NCI-H345 treated with DMSO at 0.1 percent for 48 hours (cell line): ENCODE measurements at regions not wholly inside any gene's neighbourhood (a gene's known extent, or its start where the extent isn't known, plus 50 kb on each side); places are given as distances from the start of the nearest gene placed in this dataset.

Source experiments
- DNase-seq: peaks from one replicate; lab custom pipeline; 2025; ENCODE audit not compliant: unreplicated experiment; lab: John Stamatoyannopoulos, UW

DNA sequence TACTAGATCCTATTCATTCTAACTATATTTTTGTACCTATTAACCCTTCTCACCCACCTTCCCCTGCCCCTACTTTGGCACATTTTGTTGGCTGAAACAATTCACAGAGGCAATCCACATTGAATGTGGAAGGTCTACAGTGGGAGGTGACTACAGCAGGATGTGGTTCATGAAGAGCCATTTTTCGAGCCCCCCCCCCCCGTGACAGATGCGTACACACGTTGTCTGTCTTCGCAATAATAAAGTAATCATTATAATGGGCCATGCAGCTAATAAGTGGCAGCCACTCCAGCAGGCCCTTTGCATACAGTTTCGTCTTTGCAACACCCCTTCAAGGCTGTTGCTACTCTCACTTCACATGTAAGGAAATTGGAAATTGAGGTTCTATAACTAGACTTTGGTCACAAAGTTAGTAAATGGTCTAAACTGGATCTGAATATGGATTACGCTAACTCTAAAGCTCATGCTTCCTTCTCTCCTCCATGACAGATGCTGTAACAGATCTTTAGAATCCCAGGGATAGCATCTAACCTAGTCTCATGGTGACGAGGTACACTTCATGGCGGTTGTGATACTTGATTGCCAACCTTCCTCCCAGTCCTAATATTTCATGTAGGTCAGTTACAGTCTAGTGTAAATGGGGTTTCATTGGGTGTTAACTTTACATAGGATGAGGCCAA is 176.8 kb downstream of the MYCN start:
- DNase-seq: no peak

DNA sequence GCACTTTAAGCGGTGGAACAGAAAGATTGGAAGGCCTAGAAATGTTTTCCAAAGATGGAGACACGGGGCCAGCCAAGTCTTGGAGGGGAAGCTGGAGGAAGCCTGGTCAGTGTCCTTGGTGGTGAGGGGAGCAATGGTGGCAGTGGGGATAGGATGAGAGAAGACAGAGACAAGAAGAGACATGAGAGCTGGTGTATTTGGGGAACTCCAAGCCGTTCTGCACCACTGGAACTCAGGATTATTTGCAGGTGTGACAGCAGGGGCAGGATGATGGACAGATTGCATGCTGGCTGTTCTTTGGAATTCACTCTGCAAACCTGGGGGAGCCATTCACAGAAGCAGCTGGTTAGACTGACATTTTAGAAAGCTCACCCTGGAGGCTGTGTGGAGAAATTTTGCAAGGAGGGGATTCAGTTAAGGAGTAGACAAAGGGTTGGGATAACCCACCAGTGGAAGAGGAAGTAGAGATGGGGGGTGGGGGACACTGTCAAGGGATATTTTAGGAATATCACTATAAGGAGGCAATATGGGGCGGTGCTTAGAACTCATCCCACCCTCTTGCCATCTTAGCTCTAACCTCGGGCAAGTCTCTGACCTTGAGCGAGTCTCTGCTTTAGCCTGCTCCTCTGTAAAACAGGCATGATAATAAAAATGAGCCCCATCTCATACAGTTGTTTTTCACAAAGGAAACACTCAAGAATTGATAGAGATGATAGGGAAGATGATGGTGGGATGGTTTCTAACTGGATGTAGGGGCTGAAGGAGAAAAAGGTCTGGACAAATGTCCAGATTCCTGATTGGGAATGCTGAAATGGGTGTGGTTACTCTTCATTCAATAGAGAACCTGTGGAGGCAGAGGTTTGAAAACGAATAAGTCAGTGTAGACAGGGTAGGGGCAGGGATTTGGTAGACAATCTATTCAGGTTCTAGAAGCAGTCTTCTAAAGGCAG is 175.8 kb downstream of the MYCN start:
- no peak for DNase-seq

DNA sequence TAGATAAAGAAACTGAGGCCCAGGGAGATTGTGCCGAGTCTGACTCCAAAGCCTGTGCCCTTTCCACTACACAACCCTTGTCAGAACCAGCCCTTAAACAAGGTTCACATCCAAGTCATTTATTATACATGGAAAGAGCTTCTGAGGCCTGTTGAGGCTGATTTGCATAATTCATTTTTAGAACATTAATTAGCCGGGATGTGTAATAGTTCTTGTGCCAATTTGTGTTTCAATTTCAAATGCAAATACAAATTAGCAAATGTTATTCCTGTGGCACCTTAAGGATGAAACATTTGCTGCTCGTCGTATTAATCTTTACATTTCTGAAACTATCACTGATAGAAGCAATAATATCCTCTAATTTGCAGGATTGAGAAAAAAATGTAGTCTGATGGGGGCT is 174.9 kb downstream of the MYCN start:
- no peak for DNase-seq

DNA sequence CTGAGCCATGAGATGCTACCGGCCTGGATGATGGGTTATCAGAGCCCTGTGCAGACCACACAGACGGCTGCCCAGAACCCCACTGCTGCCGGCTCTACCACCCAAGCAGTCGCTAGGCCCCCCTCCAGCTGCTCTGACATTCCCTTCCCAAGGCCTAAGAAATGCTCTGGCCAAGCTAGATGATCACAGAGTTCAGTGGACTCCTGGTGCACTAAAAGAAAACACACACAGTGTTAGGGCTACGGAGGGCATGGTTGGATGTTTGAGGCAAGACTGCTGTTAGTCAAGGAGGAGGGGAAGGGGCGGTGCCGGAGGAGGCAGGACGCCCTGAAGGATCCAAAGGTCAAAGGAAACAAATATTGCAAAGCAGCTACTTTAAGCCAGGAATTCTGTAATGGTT is 174.5 kb downstream of the MYCN start:
- no peak for DNase-seq

DNA sequence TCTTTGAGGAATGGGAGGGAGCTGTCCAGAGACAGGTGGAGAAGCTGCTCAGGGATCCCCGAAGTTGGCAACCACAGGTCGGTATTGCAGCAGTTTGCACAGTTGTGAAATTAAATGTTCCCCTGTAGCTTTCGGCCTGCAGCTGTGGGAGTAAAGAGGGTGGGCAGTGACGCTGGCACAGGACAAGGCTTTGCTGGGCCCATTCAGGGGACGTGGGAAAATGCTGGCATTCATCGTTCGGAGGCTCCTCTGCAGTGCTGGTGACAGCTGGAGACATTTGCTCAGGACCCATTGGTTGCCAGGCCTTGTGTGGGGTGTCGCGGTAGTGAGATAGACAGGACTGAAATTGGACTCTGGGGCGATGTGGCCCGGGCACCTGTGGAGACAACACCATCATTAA is 173.7 kb downstream of the MYCN start:
- no peak for DNase-seq

DNA sequence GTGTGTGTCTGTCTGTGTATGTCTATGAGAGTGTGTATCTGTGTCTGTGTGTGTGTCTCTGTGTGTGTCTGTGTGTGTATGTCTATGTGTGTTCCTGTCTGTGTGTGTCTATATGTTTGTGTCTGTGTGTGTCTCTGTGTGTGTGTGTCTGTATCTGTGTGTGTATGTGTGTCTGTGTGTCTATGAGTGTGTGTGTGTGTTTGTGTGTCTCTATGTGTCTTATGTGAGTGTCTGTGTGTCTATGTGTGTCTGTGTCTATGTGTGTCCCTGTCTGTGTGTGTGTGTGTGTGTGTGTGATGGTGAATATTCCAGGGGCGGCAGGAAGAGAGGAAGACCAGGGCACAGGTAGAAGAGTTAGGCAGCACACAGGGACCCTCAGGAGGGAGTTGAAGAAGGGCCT is 173.2 kb downstream of the MYCN start:
- DNase-seq: no peak

DNA sequence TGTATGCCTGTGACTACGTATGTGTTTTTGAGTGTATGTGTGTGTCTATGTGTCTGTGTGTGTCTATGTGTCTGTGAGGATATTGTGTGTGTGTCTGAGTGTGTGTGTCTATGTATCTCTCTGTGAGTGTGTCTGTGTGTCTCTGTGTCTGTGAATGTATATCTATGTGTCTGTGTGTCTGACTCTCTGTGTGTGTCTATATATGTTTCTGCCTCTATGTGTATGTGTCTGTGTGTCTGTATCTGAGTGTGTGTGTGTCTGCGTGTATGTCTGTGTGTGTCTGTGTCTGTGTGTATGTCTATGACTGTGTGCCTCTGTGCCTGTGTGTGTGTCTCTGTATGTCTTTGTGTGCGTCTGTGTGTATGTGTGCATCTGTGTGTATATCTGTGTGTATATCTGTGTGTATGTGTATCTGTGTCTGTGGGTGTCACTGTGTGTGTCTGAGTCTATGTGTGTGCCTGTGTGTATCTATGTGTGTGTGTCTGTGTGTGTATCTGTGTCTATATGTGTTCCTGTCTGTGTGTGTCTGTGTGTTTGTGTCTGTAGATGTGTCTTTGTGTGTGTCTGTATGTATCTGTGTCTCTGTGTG is 172.7 kb downstream of the MYCN start:
- DNase-seq: no peak

DNA sequence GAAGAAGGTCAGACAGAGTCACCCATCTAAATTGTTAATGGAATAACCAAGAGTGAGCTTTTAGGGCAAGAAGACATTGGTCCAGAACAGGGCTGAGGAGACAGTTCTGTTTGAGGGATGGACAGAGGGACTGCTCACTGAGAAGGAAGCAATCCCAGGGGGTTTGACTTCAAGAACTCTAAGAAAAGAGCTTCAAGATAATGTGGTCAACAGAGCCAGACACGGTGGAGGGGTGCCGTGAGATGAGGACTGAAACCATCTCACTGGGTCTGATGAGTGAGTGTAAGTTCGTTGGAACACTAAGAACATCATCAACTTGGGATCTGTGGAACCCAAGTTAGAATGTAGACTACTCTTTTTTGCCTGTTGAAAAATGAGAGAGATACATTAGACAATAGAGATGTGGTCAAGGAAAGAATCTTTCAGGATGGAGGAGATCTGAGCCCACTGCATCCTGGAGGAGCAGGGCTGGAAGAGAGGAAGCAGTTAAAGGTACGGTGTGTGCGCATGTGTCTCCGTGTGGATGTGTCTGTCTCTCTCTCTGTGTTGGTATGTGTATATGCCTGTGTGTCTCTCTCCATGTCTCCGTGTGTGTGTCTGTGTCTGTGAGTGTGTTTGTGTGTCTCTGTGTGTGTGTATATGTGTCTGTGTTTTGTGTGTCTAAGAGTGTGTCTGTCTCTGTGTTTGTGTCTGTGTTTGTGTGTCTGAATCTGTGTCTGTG is 172.1 kb downstream of the MYCN start:
- DNase-seq: no peak

DNA sequence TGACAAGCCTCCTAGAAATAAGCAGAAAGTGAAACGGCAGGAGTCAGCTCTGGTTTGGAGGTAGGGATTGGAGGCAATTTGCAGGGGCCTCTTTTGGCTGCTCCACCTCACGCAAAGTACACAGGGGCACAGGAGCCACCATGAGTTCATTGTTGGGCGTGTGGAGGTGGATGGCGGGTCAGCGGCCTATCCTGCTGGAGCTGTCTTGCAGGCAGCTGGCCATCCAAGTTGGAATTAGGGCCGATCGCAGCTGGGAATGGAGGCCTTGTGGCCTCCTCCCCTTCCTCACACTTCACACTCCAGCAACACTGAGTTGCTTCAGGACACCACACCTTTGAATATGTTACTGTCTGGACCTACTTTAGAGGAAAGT is 171.5 kb downstream of the MYCN start:
- DNase-seq: no peak

DNA sequence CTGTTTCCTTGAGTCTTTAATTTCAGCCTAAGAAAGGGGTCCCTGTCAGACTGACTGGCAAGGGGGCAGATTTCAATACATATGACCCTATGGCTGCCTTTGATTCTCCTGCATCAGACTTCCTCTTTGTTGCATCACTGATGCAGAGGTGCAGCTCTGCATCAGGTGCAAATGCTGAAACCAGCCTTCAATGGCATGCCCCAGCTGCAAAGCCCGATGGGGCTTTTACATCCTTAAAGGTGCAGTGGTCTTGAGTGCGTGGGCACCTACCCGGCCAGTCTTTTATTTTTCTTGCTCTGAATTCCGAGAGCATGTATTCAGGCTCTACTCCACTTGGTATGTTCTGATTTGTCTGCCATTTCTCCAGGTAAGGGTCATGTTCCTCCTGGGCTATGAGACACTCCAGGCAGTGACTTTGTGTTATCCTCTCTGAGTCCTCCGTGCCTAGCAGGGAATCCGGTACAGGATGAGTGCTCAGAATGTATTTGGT is 169.5 kb downstream of the MYCN start:
- DNase-seq: no peak

DNA sequence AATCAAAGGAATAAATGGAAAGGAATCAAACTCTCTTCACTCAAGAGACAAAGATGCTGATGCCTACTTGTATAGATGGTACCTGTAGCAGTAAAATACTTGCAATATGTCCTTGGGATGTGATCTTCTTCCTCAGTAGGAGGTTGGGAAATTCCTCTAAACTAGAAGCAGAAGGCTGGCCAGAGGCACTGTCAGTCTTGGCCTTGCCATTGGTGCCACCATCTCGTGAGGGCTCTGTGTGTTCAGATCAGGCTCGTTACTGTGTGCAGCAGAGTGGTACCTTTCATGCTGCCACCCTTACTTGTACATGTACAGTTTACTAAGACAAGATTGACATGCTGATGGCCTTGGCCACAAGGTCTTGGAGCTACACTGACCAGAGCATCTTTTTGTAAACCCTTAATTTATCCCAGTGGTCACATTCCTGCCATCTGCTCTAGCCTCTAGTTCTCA is 169.0 kb downstream of the MYCN start:
- DNase-seq: no peak

DNA sequence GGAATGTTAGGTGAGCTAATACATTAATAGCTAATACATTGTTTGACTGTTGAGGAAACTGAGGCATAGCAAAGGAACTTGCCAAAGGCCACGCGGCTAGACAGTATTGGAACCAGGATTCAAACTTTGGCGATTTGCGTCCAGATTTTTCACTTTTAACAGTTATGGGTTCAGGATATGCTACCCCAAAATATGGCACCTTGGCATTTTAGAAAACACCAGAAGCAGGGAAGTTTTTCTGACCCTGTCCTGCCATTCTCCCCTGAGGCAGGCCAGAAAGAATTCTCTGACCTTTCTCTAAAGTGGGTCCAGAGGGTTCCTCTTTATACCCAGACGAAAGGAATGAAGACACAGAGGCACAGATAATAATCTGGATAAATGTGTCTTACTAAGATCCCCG is 166.9 kb downstream of the MYCN start:
- no peak for DNase-seq

DNA sequence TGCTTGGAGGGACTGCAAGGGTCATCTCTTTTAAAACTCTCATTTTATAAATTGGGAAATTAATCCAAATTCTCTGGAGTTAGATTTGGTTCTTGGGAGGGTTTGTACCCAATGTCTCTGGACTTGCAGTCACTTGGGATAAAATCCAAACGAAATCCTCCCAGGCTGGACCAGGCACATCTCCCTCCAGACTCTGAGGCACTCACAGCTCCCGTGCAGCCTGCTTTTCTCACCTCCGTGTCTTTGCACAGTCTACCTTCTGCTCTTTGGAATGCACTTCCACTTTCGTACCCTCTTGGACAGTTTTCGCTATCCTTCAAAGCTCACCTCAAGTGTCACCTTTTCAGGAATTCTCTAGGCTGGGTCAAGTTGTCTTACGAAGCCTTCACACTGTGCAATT is 166.3 kb downstream of the MYCN start:
- no peak for DNase-seq

DNA sequence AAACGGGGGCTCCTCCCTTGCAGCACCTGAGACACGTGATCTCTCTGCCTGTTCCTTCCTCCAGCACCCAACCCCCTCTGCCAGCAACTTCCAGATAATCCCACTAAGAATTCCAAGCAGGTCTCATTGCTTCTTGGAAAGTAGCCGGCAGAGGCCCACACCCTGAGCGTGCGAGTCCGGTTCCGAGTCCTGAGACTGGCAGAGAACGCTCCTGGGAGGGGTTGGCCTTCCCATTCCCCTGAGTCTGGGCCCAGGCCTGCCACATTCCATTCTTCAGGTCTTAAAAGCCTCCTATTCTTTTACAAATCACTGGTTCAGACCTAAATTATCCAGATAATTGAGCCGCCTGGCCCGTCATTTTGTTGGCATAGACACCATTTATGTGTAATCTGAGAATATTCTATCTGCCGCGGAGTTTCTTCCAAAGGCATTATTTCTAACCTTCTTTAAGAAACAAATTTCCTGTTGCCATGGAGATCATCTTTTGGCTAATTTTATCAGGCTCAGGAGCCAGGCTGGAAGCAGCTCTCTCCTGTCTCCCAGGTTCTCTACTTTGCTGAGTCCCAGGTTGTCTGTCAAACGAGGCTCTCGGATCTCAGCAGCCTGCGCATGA is 165.4 kb downstream of the MYCN start:
- DNase-seq: no peak

DNA sequence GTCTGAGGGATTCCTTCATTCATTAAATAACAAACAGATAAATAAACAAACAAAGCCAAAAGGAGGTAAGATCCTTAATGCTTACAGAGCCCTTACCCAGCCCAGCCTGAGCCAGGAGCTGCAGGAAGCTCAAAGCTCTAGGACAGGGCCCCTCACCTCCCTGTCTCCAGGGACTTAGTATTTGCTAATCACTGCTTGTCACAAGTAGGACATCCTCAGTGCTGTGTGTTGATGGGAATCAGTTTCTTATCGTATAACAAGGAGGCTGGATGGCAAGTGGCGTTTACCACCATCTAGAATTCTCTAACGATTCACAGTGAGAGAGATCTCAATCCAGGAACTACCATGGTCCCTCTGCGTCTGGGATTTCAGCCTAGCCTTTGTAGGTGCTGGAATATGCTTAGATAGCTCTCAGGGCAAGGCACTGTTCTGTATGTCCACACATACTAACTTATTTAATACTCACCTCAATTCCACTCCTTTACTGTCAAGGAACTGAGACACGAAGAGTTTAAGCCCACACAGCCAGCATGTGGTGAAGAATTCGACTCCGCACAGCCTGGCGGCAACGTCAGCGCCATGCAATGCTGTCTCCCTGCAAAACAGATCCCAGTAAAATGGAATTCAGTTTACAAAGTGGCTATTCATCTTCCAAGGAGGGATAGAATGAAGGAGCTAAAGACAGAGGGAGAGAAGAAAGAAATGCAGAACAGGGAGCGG is 164.8 kb downstream of the MYCN start:
- DNase-seq: no peak

DNA sequence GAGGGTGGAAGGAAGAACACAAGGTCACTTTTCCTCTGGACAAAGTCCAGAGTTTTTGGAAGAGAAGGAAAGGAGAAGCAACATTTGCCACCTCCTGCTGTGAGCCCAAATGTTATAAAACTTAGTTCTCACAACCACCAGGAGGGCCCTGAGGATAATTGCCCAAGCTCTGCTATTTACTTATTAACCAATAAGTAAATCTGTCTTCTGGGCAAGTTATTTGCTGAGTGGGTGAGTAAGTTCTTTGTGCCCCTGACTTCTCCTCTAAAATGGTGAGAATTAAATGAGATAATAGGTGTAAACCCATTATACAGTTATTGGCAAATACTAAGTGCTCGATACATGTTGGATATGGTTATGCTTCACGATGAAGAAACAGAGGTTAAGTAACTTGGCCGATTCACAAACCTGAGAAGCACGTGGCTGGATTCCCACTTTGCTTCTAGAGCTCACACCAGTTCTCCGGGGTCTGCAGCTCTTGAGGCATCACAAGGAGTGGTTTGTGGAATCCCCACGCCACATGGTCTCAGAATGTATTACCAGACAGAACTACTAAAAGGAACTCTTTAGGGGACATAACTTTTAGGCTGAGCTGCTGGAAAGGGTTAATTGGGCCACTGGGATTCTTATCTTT is 164.1 kb downstream of the MYCN start:
- no peak for DNase-seq

DNA sequence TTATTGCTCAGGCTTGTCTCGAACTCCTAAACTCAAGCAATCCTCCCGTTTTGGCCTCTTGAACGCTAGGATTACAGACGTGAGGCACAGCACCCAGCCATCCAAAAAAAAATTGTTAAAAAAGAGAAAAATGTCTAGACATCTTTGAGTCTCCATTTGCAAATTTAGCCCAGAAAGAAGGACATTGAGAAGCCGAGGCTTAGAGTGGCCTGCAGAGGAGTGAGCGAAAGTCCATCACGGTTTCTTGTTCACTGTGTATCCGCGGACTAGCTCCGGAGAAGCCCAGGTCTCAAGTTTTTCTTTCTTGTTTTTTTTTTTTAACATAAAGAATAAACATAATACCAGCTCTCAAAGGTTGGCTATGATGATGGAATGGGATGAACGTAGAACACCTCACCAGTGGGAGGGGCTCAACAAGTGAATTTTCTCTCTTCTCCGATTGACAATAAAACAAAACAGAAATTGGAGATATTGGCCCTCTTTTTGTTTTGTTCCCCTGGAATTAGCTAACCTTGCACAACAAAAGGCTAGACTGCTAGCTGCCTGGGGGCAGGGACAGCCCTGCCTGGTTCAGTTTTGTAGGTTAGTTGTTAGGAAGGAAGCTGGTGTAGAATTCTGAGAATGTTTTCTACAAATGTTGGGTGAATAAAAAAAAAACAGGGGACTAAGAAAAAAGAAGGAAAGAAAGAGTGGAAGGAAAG is 163.4 kb downstream of the MYCN start:
- no peak for DNase-seq

DNA sequence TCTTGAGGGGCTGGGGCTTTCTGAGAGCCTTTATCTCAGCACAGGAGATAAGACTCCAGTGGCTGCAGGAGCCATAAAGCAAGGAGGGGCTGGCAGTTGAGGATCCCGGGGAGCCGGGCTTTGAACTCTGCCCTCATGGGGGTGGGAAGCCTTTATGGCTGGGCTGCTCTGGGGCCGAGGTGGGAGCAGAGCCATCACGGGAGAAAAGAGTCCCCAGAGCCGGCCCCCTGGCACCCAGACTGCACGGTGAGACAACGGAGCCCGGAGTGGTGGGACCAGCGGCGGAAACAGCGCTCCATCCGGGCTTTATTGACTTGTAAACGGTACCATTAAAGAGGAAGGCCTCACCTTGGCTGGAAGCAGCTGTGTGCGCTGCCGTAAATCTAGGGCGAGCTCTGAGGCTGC is 162.6 kb downstream of the MYCN start:
- DNase-seq: no peak

DNA sequence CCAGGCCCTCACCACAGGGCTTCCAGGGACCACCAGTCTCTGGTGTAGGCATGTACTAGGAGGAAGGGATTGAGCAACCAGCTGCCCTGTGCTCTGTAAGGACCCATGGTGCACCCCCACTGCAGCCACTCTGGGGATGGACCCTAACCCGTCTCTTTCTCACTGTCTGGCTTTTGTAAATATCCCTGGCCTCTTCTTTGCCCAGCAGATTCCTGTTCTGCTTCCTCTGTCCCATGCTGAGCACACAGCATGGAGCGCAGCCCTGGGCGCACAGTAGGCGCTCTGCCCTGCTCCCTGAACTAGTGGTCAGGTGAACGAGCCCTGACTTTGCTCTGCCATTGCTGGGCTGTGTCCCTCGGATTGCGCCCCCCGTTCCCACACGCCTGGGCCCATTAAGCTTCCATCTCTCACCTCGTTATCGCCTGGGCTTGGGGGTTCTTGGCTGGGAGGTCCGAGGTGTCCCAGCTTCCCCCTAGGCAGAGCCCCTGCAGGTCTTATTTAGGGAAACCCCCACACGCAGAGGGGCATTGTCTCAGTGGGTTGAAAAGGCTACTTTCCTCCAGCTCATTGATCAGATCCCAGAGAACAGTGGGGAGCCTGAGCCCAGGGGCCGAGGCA is 162.1 kb downstream of the MYCN start:
- DNase-seq: no peak
